Activated CD8-positive, alpha-beta memory T cell treated with anti-CD3 and anti-CD28 coated beads for 48 hours (primary cell): ENCODE measurements at regions not wholly inside any gene's neighbourhood (a gene's known extent, or its start where the extent isn't known, plus 50 kb on each side); places are given as distances from the start of the nearest gene placed in this dataset.

Experiments used
- DNase-seq, 3 experiments: peaks; one replicate each; pipeline ENCODE4 v3.0.0-alpha.2; 2020; ENCODE audit warnings: low read depth in 2 of 3, low spot score in 2 of 3

DNA sequence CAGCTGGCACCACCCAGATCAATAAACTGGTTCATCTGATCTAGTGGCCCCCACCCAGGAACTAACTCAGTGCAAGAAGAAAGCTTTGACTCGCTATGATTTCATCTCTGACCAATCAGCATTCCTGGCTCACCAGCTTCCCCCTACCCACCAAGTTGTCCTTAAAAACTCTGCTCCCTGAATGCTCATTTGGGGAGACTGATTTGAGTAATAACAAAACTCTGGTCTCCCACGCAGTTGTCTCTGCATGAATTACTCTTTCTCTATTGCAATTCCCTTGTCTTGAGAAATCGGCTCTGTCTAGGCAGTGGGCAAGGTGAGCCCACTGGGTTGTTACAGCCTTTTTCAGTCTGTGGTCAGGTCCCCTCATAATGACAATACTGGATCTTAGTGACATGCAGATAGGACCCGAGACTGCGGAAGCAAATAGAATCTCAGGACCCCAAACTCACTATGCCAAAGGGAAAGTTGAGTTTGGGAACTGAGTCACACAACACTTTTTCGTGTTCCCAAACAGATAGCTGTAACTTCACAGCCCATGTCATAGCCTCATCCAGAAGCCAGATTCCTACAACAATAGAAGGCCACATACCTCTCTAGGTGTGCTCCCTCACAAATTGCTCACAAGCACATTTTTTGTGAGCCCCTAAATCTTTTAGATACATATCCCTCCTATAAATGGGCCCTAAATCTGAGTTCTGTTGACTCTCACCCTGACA, 175.2 kb upstream of the RAI14 start:
- no peak for DNase-seq

GRCh38 chr5:34483442-34484033, 172.6 kb upstream of the RAI14 start:
- no peak for DNase-seq

GRCh38 chr5:34484216-34484920, 171.8 kb upstream of the RAI14 start:
- no peak for DNase-seq

DNA sequence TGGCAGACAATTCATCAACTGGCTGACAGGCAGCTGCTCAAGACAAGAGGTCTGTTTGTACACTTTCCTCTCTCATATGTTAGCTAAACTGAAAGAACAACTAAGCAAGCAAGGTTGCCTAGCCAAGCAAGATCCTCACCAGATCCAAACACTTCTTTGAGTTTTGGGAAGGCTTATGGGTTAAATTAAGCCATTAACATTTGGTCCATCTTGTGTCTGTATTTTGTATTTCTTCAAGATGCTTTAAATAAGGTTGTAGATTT, 170.4 kb upstream of the RAI14 start:
- DNase-seq = no peak

GRCh38 chr5:34486160-34486848, 169.8 kb upstream of the RAI14 start:
- peak in 1 of 3 experiments; percentile 63 for DNase-seq

DNA sequence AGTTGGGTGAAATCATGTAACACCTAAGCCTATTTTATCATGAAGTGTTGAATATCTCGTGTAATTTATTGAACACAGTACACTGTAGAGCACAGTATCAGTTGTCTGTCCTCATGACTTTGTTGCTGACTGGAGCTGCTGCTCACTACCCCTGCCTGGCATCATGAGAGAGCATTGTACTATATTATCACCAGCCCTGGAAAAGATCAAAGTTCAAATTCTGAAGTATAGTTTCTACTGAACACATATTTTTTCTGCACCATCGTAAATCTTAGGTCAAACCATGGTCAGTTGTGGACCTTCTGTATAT, 169.3 kb upstream of the RAI14 start:
- no peak for DNase-seq

GRCh38 chr5:34487159-34487879, 168.8 kb upstream of the RAI14 start:
- DNase-seq = no peak

DNA sequence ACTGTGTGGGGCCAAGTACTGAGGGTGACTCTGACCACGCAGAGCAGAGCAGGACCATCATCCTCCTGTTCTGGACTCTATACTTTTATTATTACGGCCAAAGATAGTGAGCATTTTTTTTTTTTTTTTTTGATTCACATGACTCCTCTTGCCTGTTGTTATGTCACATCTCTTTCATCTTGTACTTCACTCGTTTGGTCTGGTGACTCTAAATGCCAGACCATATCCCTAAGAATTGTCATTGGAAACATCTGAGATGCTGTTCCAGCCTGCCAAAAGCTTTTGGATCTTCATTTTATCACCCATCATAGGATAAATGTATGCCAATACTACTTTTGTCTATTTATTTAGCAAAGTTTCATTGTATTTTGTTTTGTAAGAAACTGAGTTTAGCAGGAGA, 168.2 kb upstream of the RAI14 start:
- no peak for DNase-seq

- DNase-seq = no peak
Observed at GRCh38 chr5:34488984-34489383, 167.1 kb upstream of the RAI14 start.

DNA sequence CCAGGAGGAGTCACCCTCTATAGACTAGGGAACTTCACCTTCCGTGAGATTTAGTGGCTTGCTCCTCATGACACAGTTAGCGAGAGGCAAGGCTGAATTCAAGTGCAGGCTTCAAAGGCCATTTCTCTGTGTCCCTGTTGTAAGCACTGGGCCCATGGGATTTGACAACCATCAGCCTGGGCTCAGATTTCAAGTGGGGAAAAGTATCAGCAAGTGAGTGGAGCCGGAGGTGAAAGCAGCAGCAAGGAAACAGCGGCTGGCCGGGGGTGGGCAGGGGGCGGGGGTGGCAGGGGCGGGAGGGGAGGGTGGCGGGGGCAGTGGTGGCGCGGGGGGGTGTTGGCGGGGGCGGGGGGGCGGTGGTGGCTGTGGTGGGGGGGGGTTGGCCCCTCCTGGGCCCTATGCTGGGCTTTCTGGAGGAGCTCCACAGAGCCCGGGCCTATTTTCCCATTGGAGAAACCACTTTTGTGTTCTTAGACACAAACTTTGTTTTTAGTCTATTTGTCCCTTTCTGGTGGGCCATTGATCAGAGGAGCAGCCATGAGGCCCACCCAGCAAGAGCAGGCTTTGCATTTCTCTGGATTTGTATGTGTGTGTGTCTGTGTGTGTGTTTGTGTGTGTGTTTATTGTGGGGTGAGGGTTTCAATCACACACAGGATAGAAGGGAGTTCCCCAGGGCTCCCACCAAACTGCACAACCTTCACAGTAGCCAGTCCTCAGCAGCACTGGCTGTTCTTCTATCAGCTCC, 165.4 kb upstream of the RAI14 start:
- DNase-seq = no peak

- DNase-seq = no peak
Observed at GRCh38 chr5:34491251-34491620, 164.9 kb upstream of the RAI14 start.

DNA sequence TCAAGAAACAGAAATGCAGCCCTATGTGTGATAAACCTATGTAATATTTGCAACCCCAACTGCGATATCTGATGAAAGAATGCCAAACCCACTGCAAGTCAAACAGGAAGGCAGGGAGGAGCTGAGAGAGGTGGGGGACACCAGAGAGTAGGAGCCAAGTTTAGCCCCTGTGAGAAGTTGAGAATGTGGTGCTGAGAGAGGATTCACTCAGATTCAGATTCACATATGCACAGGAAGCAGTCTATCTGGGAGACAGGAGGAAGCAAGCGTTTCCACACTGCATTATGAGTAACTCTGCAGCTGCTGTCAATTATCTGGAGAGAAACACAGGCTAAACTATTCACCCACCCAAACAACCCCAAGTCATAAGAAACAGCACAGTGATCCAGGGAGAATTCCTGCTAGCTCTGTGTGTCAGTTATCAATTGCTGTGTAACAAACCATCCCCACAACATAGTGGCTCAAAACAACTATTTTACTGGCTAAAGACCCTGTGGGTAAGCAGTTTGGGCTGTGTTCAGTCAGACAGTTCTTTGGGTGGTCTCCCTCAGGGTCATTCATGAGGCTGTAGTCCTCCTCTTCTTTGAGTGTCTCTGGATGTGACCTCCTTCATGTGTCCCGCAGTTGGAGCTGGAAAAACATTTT, 161.9 kb upstream of the RAI14 start:
- no peak for DNase-seq

GRCh38 chr5:34495178-34495577, 160.9 kb upstream of the RAI14 start:
- DNase-seq = no peak

- no peak for DNase-seq
Observed at GRCh38 chr5:34496260-34496691, 159.9 kb upstream of the RAI14 start.

GRCh38 chr5:34496701-34497469, 159.2 kb upstream of the RAI14 start:
- no peak for DNase-seq

DNA sequence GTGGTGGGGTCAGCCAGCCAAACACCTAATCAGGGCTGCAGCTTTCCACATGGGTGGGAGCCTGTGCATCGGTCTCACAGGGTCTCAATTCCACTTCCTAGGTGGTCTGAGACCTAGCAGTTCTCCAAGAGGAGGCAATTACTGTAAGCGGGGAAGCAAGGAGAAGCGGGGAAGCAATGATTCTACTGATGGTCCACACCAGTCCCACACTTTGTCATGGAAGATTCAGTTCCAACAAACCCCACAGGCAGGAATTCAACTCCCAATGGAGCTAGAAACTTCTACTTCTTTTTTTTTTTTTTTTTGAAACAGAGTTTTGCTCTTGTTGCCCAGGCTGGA, 158.7 kb upstream of the RAI14 start:
- DNase-seq = no peak

DNA sequence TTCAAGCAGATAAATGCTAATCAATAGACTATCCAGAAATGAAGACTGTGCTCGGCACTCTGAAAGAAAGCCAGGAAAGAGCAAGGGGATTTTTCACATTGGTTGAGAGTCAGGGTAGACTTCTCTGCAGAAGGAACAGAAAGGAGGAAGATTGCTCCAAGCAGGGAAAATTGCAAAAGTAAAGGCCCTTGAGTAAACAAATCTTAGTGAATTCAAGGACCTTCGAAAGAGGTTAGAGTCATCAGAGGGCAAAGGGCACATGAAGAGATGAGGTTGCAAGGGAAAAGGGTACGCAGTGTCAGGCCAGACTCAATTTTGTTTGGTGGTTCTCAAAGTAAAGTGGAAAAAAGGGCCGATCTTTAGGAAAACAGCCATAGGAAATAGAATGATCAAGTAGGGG, 157.6 kb upstream of the RAI14 start:
- DNase-seq = no peak

- DNase-seq = no peak
Observed at GRCh38 chr5:34499001-34499734, 157.0 kb upstream of the RAI14 start.

- DNase-seq = no peak
Observed at GRCh38 chr5:34500236-34500847, 155.8 kb upstream of the RAI14 start.
